WERI-Rb-1 (cell line): ENCODE measurements at regions not wholly inside any gene's neighbourhood (a gene's known extent, or its start where the extent isn't known, plus 50 kb on each side); places are given as distances from the start of the nearest gene placed in this dataset.

Source experiments
- DNase-seq: peaks from one replicate; pipeline ENCODE4 v3.0.0-alpha.2; 2020
- H3K27ac ChIP-seq: fragments of 250-450 bp; sonication (Bioruptor Pico); 2 replicates; pipeline ENCODE4 v1.5.1; 2020; ENCODE audit warnings: mild to moderate bottlenecking, moderate library complexity
- H3K27me3 ChIP-seq: fragments of 250-450 bp; sonication (Bioruptor Pico); 2 replicates; pipeline ENCODE4 v1.5.1; 2021; ENCODE audit warnings: mild to moderate bottlenecking, low read depth, moderate library complexity; ENCODE audit not compliant: insufficient read depth, severe bottlenecking
- H3K36me3 ChIP-seq: fragments of 250-450 bp; sonication (Bioruptor Pico); 2 replicates; pipeline ENCODE4 v1.5.1; 2020; ENCODE audit warnings: mild to moderate bottlenecking, moderate library complexity
- H3K4me3 ChIP-seq: 2 replicates; pipeline ENCODE4 v1.5.1; 2011; ENCODE audit warnings: low read depth, mild to moderate bottlenecking, control low read depth, low read length
- H3K9me3 ChIP-seq: fragments of 250-450 bp; sonication (Bioruptor Pico); 2 replicates; pipeline ENCODE4 v1.5.1; 2021; ENCODE audit warnings: mild to moderate bottlenecking, moderate library complexity; ENCODE audit not compliant: severe bottlenecking
- CTCF ChIP-seq: IDR thresholded peaks from 2 replicates; pipeline ENCODE4 v1.5.1; 2011; ENCODE audit warnings: low read depth, mild to moderate bottlenecking, control low read depth, inconsistent platforms, low read length

DNA sequence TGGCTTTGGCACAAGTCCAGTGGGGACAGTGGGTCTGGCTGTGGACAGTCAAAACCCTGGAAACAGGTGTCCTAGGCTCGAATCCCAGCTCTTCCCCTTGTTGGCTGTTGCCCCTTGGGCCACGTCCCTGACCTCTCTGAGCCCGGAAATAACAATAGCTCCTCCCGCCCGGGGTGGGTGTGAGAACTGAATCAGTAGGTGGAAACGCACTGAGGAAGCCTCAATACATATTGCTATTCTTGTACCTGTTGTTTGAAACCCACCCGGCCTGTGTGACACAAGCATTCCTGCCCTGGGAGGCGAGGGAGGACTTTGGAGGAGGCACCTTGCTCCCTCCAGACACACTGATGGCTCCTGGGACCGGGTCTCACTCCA is 134.1 kb downstream of the OLFM1 start:
- H3K36me3 ChIP-seq: no peaks in the 10 kb centered on the region
- H3K27ac ChIP-seq: no peak overlapping the region
- no peak for DNase-seq
- no peak for TF ChIP-seq CTCF
- H3K4me3 ChIP-seq: no peak overlapping the region
- peaks cover 5% of the 10 kb centered on the region for H3K9me3 ChIP-seq
- no peaks in the 10 kb centered on the region for H3K27me3 ChIP-seq

DNA sequence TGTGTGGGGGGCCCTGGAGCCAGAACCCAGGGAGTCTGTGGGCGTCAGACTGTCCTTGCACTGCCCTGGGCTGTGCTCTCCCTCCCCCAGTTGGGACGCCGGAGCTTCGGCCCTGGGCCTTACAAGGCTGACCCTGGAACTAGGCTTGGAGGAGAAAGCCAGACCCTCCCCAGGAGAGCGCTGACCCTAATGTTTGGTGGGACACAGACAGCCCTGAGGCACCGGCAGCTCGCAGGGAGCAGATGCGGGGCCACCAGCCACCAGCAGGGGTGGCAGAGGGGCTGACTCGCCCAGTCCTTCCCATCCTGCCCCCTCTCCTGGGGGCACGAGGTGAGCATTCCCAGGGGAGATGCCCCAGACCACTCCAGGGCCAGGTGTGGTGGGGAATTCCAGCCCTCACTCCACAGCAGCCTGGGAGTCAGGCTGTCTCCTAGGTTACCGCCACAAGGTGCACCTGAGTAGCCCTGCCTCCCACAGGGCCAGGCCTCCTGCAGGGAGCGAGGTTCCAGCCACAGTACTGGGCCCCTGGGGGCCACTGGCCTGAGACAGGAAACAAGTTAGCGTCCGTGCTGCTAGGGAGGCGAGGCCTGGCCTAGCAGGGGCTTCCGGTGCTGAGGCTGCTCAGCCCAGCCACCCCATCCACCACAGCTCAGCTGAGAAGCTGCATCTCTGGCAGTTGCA is 134.6 kb downstream of the OLFM1 start:
- DNase-seq: no peak
- H3K9me3 ChIP-seq: peaks cover 5% of the 10 kb centered on the region
- H3K27ac ChIP-seq: no peak overlapping the region
- no peaks in the 10 kb centered on the region for H3K36me3 ChIP-seq
- no peak overlapping the region for H3K4me3 ChIP-seq
- TF ChIP-seq CTCF: peak; percentile 64
- H3K27me3 ChIP-seq: no peaks in the 10 kb centered on the region

- TF ChIP-seq CTCF: no peak
- no peak for DNase-seq
- H3K27me3 ChIP-seq: no peaks in the 10 kb centered on the region
- no peaks in the 10 kb centered on the region for H3K36me3 ChIP-seq
- no peak overlapping the region for H3K27ac ChIP-seq
- no peak overlapping the region for H3K4me3 ChIP-seq
- H3K9me3 ChIP-seq: peaks cover 5% of the 10 kb centered on the region
These were observed 135.7 kb downstream of the OLFM1 start for GRCh38 chr9:135222881-135223760.

- no peak for TF ChIP-seq CTCF
- H3K36me3 ChIP-seq: no peaks in the 10 kb centered on the region
- DNase-seq: no peak
- no peak overlapping the region for H3K4me3 ChIP-seq
- H3K27ac ChIP-seq: no peak overlapping the region
- H3K9me3 ChIP-seq: peaks cover 5% of the 10 kb centered on the region
- no peaks in the 10 kb centered on the region for H3K27me3 ChIP-seq
These were observed 136.4 kb downstream of the OLFM1 start for GRCh38 chr9:135223831-135224230.

DNA sequence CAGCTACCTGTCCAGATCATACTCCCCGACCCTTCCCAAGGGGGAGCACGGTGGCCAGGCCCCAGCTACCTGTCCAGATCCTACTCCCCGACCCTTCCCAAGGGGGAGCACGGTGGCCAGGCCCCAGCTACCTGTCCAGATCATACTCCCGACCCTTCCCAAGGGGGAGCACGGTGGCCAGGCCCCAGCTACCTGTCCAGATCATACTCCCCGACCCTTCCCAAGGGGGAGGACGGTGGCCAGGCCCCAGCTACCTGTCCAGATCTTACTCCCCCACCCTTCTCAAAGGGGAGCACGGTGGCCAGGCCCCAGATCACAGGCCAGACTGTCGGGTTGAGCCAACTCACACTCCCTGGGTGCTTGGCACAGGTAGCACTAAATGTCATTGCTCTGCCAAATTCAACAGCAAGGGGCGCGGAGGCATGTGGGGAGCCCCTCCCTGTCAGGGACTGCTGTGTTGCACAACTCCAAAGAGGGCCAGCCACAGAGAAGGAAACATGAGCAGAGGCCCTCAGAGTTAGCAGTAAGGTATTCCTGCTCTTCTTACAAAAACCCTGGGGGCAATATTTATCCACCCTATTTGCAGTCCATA is 136.9 kb downstream of the OLFM1 start:
- no peaks in the 10 kb centered on the region for H3K36me3 ChIP-seq
- no peak overlapping the region for H3K4me3 ChIP-seq
- DNase-seq: no peak
- H3K9me3 ChIP-seq: peaks cover 5% of the 10 kb centered on the region
- H3K27me3 ChIP-seq: no peaks in the 10 kb centered on the region
- TF ChIP-seq CTCF: no peak
- H3K27ac ChIP-seq: no peak overlapping the region
